ENCODE measurements at regions not wholly inside any gene's neighbourhood (a gene's known extent, or its start where the extent isn't known, plus 50 kb on each side); places are given as distances from the start of the nearest gene placed in this dataset.

DNA sequence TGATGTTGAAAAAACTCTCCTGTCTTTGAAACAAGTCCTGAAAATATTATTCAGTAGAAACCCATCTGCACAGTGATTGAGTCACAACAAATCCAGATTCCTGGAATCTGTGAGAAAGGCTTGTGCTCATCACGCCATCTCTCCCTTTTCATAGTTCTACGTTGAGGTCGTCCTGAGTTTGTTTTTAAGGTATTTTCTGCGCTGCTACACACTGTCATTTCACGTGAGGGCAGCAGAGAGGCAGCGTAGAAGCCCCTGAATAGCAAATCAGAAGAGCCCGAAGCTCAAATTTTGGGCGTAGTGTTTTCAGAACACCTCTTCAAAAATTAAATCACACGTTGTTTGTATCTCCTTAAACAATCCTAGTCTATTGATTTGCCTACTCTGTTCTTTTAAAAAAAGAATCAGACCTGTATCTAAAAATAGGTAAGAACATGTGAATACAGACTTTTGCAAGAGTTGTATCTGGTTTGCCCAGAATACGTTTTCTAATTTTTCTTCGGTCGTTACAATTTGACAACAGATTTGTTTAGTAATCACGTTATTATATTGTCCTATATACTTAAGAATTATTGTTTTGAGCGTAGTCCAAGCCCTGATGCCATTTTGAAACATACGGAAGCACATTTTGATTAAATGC lies 61.6 kb upstream of the SLC38A11 start:
- no peak for TF ChIP-seq CHD1 (IDR thresholded peaks at IDR 0.05; ENCODE audit: low read depth, low read length)
- no peak for TF ChIP-seq POLR2A (IDR thresholded peaks at IDR 0.05; ENCODE audit: control extremely low read depth in 1 of 2, low read depth in 2 of 2, low read length in 2 of 2)
- TF ChIP-seq TAF1 (IDR thresholded peaks at IDR 0.05; ENCODE audit: low read depth, low read length): no peak
- TF ChIP-seq, protein P1, sequence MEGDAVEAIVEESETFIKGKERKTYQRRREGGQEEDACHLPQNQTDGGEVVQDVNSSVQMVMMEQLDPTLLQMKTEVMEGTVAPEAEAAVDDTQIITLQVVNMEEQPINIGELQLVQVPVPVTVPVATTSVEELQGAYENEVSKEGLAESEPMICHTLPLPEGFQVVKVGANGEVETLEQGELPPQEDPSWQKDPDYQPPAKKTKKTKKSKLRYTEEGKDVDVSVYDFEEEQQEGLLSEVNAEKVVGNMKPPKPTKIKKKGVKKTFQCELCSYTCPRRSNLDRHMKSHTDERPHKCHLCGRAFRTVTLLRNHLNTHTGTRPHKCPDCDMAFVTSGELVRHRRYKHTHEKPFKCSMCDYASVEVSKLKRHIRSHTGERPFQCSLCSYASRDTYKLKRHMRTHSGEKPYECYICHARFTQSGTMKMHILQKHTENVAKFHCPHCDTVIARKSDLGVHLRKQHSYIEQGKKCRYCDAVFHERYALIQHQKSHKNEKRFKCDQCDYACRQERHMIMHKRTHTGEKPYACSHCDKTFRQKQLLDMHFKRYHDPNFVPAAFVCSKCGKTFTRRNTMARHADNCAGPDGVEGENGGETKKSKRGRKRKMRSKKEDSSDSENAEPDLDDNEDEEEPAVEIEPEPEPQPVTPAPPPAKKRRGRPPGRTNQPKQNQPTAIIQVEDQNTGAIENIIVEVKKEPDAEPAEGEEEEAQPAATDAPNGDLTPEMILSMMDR (IDR thresholded peaks at IDR 0.05; ENCODE audit: control extremely low read depth in 1 of 3, insufficient read depth in 1 of 3, low read depth in 1 of 3, low read length in 3 of 3): peak; percentile 41 to 86 (median 74)
- no peak for TF ChIP-seq POLR2AphosphoS5 (IDR thresholded peaks at IDR 0.05; ENCODE audit: low read depth, low read length)
- TF ChIP-seq BRCA1 (IDR thresholded peaks at IDR 0.05; ENCODE audit: low read depth, low read length): no peak
- no peak for TF ChIP-seq EP300 (IDR thresholded peaks at IDR 0.05; ENCODE audit: borderline replicate concordance in 1 of 2, low read depth in 2 of 2, low read length in 2 of 2)
- TF ChIP-seq CBX8 (IDR thresholded peaks at IDR 0.05; ENCODE audit: borderline replicate concordance, low read depth, low read length): no peak
- TF ChIP-seq RAD21 (IDR thresholded peaks at IDR 0.05 in 1 of 2, conservative IDR thresholded peaks at IDR 0.05 in 1 of 2; ENCODE audit: low read depth in 2 of 2, low read length in 2 of 2): peak; percentile 89 to 90
- no peak for TF ChIP-seq HDAC6 (IDR thresholded peaks at IDR 0.05; ENCODE audit: low read depth, low read length)
- no peak for TF ChIP-seq EZH2 (IDR thresholded peaks at IDR 0.05; ENCODE audit: low read depth, low read length, severe bottlenecking)

Data from H1 (cell line).